ENCODE measurements at regions not wholly inside any gene's neighbourhood (a gene's known extent, or its start where the extent isn't known, plus 50 kb on each side); places are given as distances from the start of the nearest gene placed in this dataset.

DNA sequence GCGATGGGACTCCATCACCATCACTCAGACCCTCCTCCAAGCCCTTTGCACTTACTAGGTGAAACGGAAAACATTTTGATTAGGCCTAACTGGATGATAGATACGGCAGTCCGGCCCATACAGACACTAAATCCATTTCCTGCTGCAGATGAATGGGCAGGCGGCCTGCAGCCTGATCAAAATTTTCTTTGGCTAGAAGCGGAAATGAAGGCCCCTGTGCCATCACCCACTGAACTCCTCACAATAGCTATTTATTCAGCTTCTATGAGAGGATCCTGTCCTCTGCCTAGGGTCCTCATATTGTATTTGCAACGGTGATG is 200.5 kb downstream of the OMA1 start:
- TF ChIP-seq, protein P1, sequence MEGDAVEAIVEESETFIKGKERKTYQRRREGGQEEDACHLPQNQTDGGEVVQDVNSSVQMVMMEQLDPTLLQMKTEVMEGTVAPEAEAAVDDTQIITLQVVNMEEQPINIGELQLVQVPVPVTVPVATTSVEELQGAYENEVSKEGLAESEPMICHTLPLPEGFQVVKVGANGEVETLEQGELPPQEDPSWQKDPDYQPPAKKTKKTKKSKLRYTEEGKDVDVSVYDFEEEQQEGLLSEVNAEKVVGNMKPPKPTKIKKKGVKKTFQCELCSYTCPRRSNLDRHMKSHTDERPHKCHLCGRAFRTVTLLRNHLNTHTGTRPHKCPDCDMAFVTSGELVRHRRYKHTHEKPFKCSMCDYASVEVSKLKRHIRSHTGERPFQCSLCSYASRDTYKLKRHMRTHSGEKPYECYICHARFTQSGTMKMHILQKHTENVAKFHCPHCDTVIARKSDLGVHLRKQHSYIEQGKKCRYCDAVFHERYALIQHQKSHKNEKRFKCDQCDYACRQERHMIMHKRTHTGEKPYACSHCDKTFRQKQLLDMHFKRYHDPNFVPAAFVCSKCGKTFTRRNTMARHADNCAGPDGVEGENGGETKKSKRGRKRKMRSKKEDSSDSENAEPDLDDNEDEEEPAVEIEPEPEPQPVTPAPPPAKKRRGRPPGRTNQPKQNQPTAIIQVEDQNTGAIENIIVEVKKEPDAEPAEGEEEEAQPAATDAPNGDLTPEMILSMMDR (IDR thresholded peaks at IDR 0.05) = no peak

DNA sequence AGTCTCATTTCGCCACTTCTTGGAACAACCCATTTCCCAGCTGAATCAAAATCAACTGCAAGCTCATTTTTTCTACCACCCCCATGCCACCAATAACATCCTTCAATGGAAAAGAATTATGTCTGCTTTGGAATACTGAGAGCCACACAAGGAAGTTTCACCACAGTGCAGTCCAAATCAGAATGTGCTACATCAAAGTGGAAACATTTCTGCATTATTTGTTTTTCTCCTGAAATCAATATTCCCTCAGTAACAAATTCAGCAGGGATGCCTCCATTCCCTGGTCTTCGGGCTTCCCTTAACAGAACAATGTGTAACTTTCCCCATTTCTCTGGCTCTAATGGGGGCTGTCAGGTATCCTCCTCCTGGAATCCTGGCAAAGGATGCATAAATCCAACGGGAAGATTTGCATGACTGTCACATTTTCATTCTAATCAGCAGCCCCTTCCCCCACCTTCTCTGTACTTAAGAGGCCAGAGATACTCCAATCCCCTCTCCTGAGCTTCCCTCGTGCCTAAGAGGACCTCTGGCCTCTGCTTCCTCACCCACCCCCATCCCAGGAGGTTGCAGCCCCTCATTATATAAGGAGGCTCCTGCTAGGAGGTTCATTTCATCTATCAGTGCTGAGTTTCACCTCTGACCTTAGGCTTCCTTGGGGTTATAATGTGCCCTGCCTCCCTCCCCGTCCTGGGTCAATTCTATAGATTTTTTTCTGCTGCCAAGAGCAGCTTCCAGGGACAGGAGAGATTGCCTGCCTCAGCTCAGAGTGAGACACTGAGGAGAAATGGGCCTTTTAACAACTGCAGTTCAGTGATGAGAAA is 201.1 kb downstream of the OMA1 start:
- TF ChIP-seq, protein P1 (IDR thresholded peaks at IDR 0.05) = no peak

DNA sequence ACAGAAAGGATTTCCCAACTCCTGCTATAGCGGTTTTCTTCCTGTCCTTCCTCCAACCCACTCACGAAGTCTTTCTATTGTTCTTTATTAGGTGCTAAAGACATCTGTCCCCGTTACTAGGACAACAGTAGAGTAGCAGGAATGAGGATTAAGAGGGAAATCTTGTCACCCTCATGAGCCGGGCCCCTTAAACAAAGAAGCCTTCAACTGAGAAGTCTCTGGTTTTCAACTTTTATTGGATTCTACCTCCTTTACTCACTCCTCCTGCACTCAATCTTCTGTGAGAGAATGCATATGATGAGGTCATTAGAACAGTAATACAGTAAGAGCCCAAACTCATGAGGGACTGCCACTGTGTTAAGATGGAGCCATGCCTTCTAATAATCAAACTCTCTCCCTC is 206.3 kb downstream of the OMA1 start:
- TF ChIP-seq, protein P1 (IDR thresholded peaks at IDR 0.05) = no peak

DNA sequence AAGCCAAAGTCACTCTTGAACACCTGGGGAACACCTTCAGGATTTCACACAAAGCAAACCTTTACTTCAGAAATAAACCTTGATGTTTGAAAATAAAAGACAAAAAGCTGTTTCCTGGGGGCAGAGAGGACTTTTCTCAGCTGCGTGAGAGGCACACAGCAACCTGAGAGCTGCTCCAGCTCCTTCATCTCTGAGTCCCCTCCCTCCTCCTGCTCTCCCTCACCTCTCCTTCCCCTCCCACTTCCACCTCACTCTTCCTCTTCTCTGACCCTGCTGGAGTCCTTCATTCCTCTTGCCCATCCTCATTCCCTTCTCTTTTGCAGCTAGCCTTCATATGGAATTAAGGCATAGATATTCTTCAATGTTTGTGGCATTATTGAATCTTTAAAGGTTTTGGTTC is 208.4 kb downstream of the OMA1 start:
- TF ChIP-seq, protein P1 (IDR thresholded peaks at IDR 0.05) = no peak

DNA sequence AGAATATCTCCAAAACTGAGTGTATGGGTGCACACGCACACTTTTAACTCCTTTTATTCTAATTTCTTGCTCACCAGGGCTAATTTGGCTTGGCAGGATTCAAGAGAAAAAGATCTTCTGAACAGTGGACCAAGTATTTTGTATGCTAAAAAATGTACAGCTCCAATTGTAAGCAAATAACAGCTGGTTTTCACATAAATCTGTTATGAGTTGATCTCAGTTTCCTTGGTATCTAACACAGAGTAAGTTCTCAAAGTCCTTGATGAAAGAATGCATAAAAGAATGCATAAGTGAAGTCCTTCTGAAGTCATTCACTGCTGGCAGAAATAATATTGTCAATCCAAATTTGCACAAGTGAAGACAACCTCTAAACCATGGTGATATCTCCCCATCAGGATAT is 213.0 kb downstream of the OMA1 start:
- TF ChIP-seq, protein P1 (IDR thresholded peaks at IDR 0.05) = no peak

DNA sequence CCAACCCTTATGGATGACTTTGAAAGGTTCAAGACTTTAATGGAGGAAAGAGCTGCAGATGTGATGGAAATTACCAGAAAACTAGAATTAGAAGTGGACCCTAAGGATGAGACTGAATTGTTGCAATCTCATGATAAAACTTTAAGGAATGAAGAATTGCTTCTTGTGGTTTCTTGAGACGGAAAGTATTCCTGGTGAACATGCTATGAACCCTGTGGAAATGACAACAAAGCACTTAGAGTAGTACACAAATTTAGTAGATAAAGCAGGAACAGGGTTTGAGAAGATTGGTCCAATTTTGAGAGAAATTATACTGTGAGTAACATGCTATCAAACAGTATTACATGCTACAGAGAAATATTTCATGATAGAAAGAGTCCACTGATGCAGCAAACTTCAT is 215.4 kb downstream of the OMA1 start:
- TF ChIP-seq, protein P1 (IDR thresholded peaks at IDR 0.05) = no peak

DNA sequence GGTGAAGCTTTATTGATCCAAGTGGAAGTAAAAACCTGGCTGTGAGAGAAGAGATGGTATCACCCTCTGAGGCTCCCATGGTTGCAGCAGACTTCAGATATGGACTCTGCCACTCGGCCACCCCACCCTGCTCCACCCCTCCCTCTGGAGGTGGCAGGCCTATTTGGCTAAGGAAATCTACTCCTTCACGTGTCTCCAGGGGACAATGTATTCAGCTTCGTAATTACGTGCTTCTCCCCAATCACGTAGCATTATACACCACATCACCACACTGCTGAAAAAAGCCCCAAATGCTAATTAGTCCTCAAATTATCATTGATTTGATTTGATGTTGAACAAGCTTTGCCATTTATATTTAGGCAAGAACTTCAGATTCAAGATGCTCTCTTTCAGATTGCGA is 220.7 kb downstream of the OMA1 start:
- TF ChIP-seq, protein P1 (IDR thresholded peaks at IDR 0.05) = no peak

DNA sequence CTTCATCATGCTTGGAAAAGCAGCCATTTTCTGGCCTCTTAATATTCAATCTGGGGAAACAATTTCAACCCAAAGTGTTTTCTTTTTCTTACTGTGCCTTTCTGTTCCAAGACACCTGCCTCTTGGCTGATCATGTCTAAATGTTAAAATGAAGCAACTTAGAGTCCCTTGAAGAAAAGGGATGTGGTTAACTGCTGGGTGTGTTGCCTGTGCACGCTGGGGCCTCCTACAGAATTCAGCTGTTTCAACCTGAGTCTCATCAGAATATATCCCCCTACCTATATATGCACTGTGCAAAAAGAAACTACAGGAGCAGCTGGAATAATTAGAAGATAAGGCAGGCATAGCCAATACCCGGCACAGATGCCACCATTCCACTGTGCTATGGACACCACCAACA is 222.0 kb downstream of the OMA1 start:
- TF ChIP-seq, protein P1 (IDR thresholded peaks at IDR 0.05) = no peak
